OCI-LY7 (cell line): ENCODE measurements at regions not wholly inside any gene's neighbourhood (a gene's known extent, or its start where the extent isn't known, plus 50 kb on each side); places are given as distances from the start of the nearest gene placed in this dataset.

Experiments
- EZH2phosphoT487 ChIP-seq: fragments of 200-600 bp; sonication (generic); IDR thresholded peaks from 2 replicates; pipeline ENCODE4 v1.6.1; 2018; ENCODE audit warnings: low read depth, borderline replicate concordance, mild to moderate bottlenecking, mixed run types, antibody characterized with exemption, low read length, moderate library complexity, mixed read lengths
- TF ChIP-seq, protein P1 (sequence below): fragments of 200-600 bp; sonication (generic); conservative IDR thresholded peaks from 2 replicates; pipeline ENCODE4 v1.5.1; 2014; ENCODE audit warnings: mild to moderate bottlenecking, antibody characterized with exemption, low read length, moderate library complexity, mixed read lengths

DNA sequence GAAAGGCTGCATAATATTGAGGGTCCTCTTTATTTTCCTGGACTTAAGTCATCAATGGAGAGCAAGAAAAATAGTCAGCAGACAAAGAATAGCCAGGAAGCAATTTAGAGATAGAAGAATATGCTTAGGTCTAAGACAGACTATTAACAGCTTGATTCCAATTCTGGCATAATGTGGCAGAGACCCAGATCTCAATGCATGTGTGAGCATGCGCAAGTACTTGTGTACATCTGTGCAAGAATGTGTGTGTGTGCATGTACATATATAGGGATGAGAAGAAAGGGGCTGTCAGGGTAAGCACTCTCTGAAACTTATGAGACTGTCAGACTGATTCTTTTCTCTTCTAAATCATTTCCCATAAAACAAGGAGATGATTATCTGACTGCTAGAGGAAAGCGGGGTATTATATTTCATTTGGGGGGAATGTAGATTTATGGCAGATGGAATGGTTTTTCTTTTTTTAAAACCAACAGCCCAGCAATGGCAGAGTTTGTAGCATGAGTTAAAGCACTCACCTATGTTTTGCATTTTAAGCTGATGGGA is 381.3 kb upstream of the SPRED2 start:
- TF ChIP-seq, protein P1, sequence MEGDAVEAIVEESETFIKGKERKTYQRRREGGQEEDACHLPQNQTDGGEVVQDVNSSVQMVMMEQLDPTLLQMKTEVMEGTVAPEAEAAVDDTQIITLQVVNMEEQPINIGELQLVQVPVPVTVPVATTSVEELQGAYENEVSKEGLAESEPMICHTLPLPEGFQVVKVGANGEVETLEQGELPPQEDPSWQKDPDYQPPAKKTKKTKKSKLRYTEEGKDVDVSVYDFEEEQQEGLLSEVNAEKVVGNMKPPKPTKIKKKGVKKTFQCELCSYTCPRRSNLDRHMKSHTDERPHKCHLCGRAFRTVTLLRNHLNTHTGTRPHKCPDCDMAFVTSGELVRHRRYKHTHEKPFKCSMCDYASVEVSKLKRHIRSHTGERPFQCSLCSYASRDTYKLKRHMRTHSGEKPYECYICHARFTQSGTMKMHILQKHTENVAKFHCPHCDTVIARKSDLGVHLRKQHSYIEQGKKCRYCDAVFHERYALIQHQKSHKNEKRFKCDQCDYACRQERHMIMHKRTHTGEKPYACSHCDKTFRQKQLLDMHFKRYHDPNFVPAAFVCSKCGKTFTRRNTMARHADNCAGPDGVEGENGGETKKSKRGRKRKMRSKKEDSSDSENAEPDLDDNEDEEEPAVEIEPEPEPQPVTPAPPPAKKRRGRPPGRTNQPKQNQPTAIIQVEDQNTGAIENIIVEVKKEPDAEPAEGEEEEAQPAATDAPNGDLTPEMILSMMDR: no peak
- no peak for TF ChIP-seq EZH2phosphoT487
